IMR-90 (cell line): ENCODE measurements at regions not wholly inside any gene's neighbourhood (a gene's known extent, or its start where the extent isn't known, plus 50 kb on each side); places are given as distances from the start of the nearest gene placed in this dataset.

Experiments
- ATAC-seq: fragments of 200-7000 bp; cut with Tn5 transposase; 2 replicates; pipeline ENCODE4 v1.9.1; 2020; ENCODE audit warnings: low read depth, mild to moderate bottlenecking, moderate library complexity
- BruUV-seq: library from RNA; stranded (reverse); fragments of 400-500 nt; replicated peaks from 2 replicates; lab custom pipeline; 2021; lab: Mats Ljungman, UMichigan
- CTCF ChIA-PET: fragments of 300-600 bp; formaldehyde crosslinking; extraction: SDS; loops from one replicate; lab custom pipeline; 2021; ENCODE audit warnings: antibody characterized with exemption; lab: Yijun Ruan, JAX
- POLR2A ChIA-PET: fragments of 300-600 bp; sonication (Branson Sonifier 250); formaldehyde crosslinking; loops from one replicate; lab custom pipeline; 2022; ENCODE audit warnings: antibody characterized with exemption; ENCODE audit not compliant: unreplicated experiment; lab: Charles Lee
- DNase-seq: peaks from one replicate; pipeline ENCODE4 v3.0.0; 2013
- H2AFZ ChIP-seq: replicated peaks from 2 replicates; pipeline ENCODE3; 2013; ENCODE audit warnings: low read length, mild to moderate bottlenecking; ENCODE audit not compliant: poor library complexity
- H2AK5ac ChIP-seq: 2 replicates; pipeline ENCODE4 v1.6.1; 2013; ENCODE audit warnings: low read depth, low read length, inconsistent platforms
- H2AK9ac ChIP-seq: replicated peaks from 2 replicates; pipeline ENCODE3; 2013; ENCODE audit warnings: mild to moderate bottlenecking, low read depth, low read length, moderate library complexity; ENCODE audit not compliant: poor library complexity
- H2BK120ac ChIP-seq: 2 replicates; pipeline ENCODE4 v1.6.1; 2013; ENCODE audit warnings: low read depth, low read length, inconsistent platforms
- H2BK15ac ChIP-seq: 3 replicates; pipeline ENCODE4 v1.6.1; 2013; ENCODE audit warnings: low read depth, low read length, inconsistent platforms
- H2BK20ac ChIP-seq: 2 replicates; pipeline ENCODE4 v1.6.1; 2013; ENCODE audit warnings: low read depth, mild to moderate bottlenecking, inconsistent platforms, low read length, moderate library complexity
- H2BK5ac ChIP-seq: 2 replicates; pipeline ENCODE4 v1.6.1; 2013; ENCODE audit warnings: mild to moderate bottlenecking, low read depth, low read length, inconsistent platforms; ENCODE audit not compliant: poor library complexity, severe bottlenecking
- H3K14ac ChIP-seq: replicated peaks from 2 replicates; pipeline ENCODE4 v1.6.1; 2013; ENCODE audit warnings: low read depth, low read length, inconsistent platforms
- H3K18ac ChIP-seq: 2 replicates; pipeline ENCODE4 v1.6.1; 2013; ENCODE audit warnings: low read depth, low read length, control low read depth
- H3K23ac ChIP-seq: 2 replicates; pipeline ENCODE4 v1.6.1; 2013; ENCODE audit warnings: low read depth, low read length, inconsistent platforms
- H3K27ac ChIP-seq: 2 replicates; pipeline ENCODE4 v1.5.1; 2013; ENCODE audit warnings: mild to moderate bottlenecking, control low read depth, low read length; ENCODE audit not compliant: insufficient read depth
- H3K27me3 ChIP-seq: 2 replicates; pipeline ENCODE4 v1.6.1; 2013; ENCODE audit warnings: low read length; ENCODE audit not compliant: control insufficient read depth, insufficient read depth
- H3K36me3 ChIP-seq: 2 replicates; pipeline ENCODE4 v1.6.1; 2013; ENCODE audit warnings: low read length, mixed read lengths; ENCODE audit not compliant: control insufficient read depth, insufficient read depth
- H3K4ac ChIP-seq: 2 replicates; pipeline ENCODE4 v1.6.1; 2013; ENCODE audit warnings: low read depth, low read length, inconsistent platforms
- H3K4me1 ChIP-seq: 2 replicates; pipeline ENCODE4 v1.6.1; 2013; ENCODE audit warnings: low read length, mixed read lengths; ENCODE audit not compliant: control insufficient read depth, insufficient read depth
- H3K4me2 ChIP-seq: 2 replicates; pipeline ENCODE4 v1.6.1; 2013; ENCODE audit warnings: low read depth, mild to moderate bottlenecking, control low read depth, low read length, moderate library complexity
- H3K4me3 ChIP-seq: 2 replicates; pipeline ENCODE4 v1.5.1; 2013; ENCODE audit warnings: low read depth, mild to moderate bottlenecking, control low read depth, low read length, moderate library complexity; ENCODE audit not compliant: insufficient read depth
- H3K56ac ChIP-seq: 2 replicates; pipeline ENCODE4 v1.6.1; 2013; ENCODE audit warnings: low read length, inconsistent platforms; ENCODE audit not compliant: insufficient read depth; ENCODE audit errors: extremely low read depth
- H3K79me1 ChIP-seq, 2 experiments: 2 replicates each; pipeline ENCODE4 v1.6.1; 2013; ENCODE audit warnings: low read length in 2 of 2, inconsistent platforms in 1 of 2, low read depth in 1 of 2
- H3K9ac ChIP-seq: 2 replicates; pipeline ENCODE4 v1.6.1; 2013; ENCODE audit warnings: low read depth, low read length, control low read depth
- H3K9me1 ChIP-seq: 2 replicates; pipeline ENCODE4 v1.6.1; 2013; ENCODE audit warnings: low read length, inconsistent platforms; ENCODE audit not compliant: insufficient read depth
- H3K9me3 ChIP-seq: 2 replicates; pipeline ENCODE4 v1.6.1; 2013; ENCODE audit warnings: low read length; ENCODE audit not compliant: control insufficient read depth, insufficient read depth
- H4K20me1 ChIP-seq: 2 replicates; pipeline ENCODE4 v1.6.1; 2013; ENCODE audit warnings: low read length, inconsistent platforms; ENCODE audit not compliant: insufficient read depth
- H4K5ac ChIP-seq: 2 replicates; pipeline ENCODE4 v1.6.1; 2013; ENCODE audit warnings: mild to moderate bottlenecking, low read depth, low read length, control low read depth
- H4K8ac ChIP-seq, 2 experiments: 2 replicates each; pipeline ENCODE4 v1.6.1; 2013; ENCODE audit warnings: low read depth in 2 of 2, low read length in 2 of 2, control low read depth in 1 of 2, inconsistent platforms in 1 of 2
- H4K91ac ChIP-seq: 2 replicates; pipeline ENCODE4 v1.6.1; 2013; ENCODE audit warnings: low read depth, low read length, inconsistent platforms; ENCODE audit not compliant: insufficient read depth
- BHLHE40 ChIP-seq: fragments of 150-350 bp; IDR thresholded peaks from 2 replicates; pipeline ENCODE4 v1.6.1; 2016; ENCODE audit warnings: mild to moderate bottlenecking, low read depth, low read length
- CEBPB ChIP-seq: IDR thresholded peaks from 2 replicates; pipeline ENCODE4 v1.6.1; 2012; ENCODE audit warnings: low read depth, low read length, improper control_type of control experiment
- CHD1 ChIP-seq: IDR thresholded peaks from 2 replicates; pipeline ENCODE4 v1.6.1; 2012; ENCODE audit warnings: low read depth, low read length, improper control_type of control experiment
- CTCF ChIP-seq: conservative IDR thresholded peaks from 2 replicates; pipeline ENCODE4 v1.5.1; 2012; ENCODE audit warnings: mild to moderate bottlenecking, low read depth, low read length, improper control_type of control experiment
- ELK1 ChIP-seq: fragments of 150-350 bp; IDR thresholded peaks from 2 replicates; pipeline ENCODE4 v1.6.1; 2016; ENCODE audit warnings: low read depth, mild to moderate bottlenecking, low read length, moderate library complexity, borderline replicate concordance
- FOS ChIP-seq: fragments of 150-350 bp; IDR thresholded peaks from 2 replicates; pipeline ENCODE4 v1.6.1; 2016; ENCODE audit warnings: low read depth, low read length
- MAFK ChIP-seq: IDR thresholded peaks from 2 replicates; pipeline ENCODE4 v1.6.1; 2012; ENCODE audit warnings: low read depth, low read length, improper control_type of control experiment
- MAZ ChIP-seq: IDR thresholded peaks from 2 replicates; pipeline ENCODE4 v1.6.1; 2012; ENCODE audit warnings: low read depth, mild to moderate bottlenecking, low read length, improper control_type of control experiment, moderate library complexity, borderline replicate concordance
- MXI1 ChIP-seq: IDR thresholded peaks from 2 replicates; pipeline ENCODE4 v1.6.1; 2012; ENCODE audit warnings: low read depth, mild to moderate bottlenecking, low read length, moderate library complexity, borderline replicate concordance
- NFE2L2 ChIP-seq: fragments of 150-350 bp; IDR thresholded peaks from 2 replicates; pipeline ENCODE4 v1.6.1; 2016; ENCODE audit warnings: low read depth, mild to moderate bottlenecking, low read length
- POLR2A ChIP-seq: IDR thresholded peaks from 2 replicates; pipeline ENCODE4 v1.6.1; 2012; ENCODE audit warnings: mild to moderate bottlenecking, low read depth, low read length
- RAD21 ChIP-seq: IDR thresholded peaks from 2 replicates; pipeline ENCODE4 v1.6.1; 2012; ENCODE audit warnings: low read length, improper control_type of control experiment
- RCOR1 ChIP-seq: IDR thresholded peaks from 2 replicates; pipeline ENCODE4 v1.6.1; 2012; ENCODE audit warnings: mild to moderate bottlenecking, low read length, improper control_type of control experiment; ENCODE audit not compliant: insufficient replicate concordance
- RFX5 ChIP-seq: IDR thresholded peaks from 2 replicates; pipeline ENCODE4 v1.8.0; 2012; ENCODE audit warnings: low read depth, mild to moderate bottlenecking, low read length, moderate library complexity
- SMC3 ChIP-seq: fragments of 150-350 bp; IDR thresholded peaks from 2 replicates; pipeline ENCODE4 v1.6.1; 2016; ENCODE audit warnings: low read depth, mild to moderate bottlenecking, antibody characterized with exemption, low read length, moderate library complexity
- USF2 ChIP-seq: fragments of 150-350 bp; IDR thresholded peaks from 2 replicates; pipeline ENCODE4 v1.6.1; 2017; ENCODE audit warnings: mild to moderate bottlenecking, antibody characterized with exemption, low read length, low read depth
- dilution Hi-C: fragments of 300-500 bp; cut with HindIII; formaldehyde crosslinking; loops from one replicate; pipeline ENCODE4 v1.14.3; 2018; ENCODE audit warnings: low sequenced_read_pairs; ENCODE audit not compliant: unreplicated experiment
- in situ Hi-C: fragments of 300-500 bp; cut with MboI; formaldehyde crosslinking; loops from 3 replicates; pipeline ENCODE4 v1.14.3; 2019; ENCODE audit warnings: low sequenced_read_pairs, inconsistent platforms, mixed read lengths
- intact Hi-C: fragments of 100-400 bp; cut with micrococcal nuclease; formaldehyde crosslinking; loops from 2 replicates; pipeline ENCODE4 v1.10.0; 2022

GRCh38 chr2:226233388-226233787, 566.2 kb downstream of the IRS1 start:
- no peak overlapping the region for H3K9ac ChIP-seq
- CTCF ChIA-PET: no interaction called here
- H2BK20ac ChIP-seq: no peak overlapping the region
- intact Hi-C loops (no loop called here), dilution Hi-C loops (no loop called here), in situ Hi-C loops (no loop called here)
- no peak overlapping the region for H2BK15ac ChIP-seq
- H4K8ac ChIP-seq: no peak overlapping the region
- ATAC-seq: no peak
- H2BK5ac ChIP-seq: no peak overlapping the region
- H2AFZ ChIP-seq: no peak overlapping the region
- no peak overlapping the region for H3K27ac ChIP-seq
- H3K14ac ChIP-seq: no peak overlapping the region
- no peak overlapping the region for H4K91ac ChIP-seq
- no peak overlapping the region for H2BK120ac ChIP-seq
- POLR2A ChIA-PET: no interaction called here
- H3K4me1 ChIP-seq: no peaks in the 10 kb centered on the region
- no peaks in the 10 kb centered on the region for H3K36me3 ChIP-seq
- no peak overlapping the region for H3K23ac ChIP-seq
- no peak overlapping the region for H3K18ac ChIP-seq
- no peak overlapping the region for H3K4me2 ChIP-seq
- no peak overlapping the region for H3K4me3 ChIP-seq
- no TSS peak for BruUV-seq
- H4K5ac ChIP-seq: no peak overlapping the region
- no peak overlapping the region for H3K56ac ChIP-seq
- H3K9me3 ChIP-seq: no peaks in the 10 kb centered on the region
- H3K79me1 ChIP-seq: no peaks in the 10 kb centered on the region
- no peak overlapping the region for H2AK5ac ChIP-seq
- H3K27me3 ChIP-seq: no peaks in the 10 kb centered on the region
- no peaks in the 10 kb centered on the region for H4K20me1 ChIP-seq
- TF ChIP-seq MXI1 (no peak), MAZ (no peak), RCOR1 (no peak), BHLHE40 (no peak), FOS (no peak), CEBPB (no peak), POLR2A (no peak), ELK1 (no peak), CTCF (no peak), RAD21 (no peak), USF2 (no peak), NFE2L2 (no peak), CHD1 (no peak), MAFK (no peak), RFX5 (no peak), SMC3 (no peak)
- no peak for DNase-seq
- no peak overlapping the region for H2AK9ac ChIP-seq
- no peaks in the 10 kb centered on the region for H3K9me1 ChIP-seq
- no peak overlapping the region for H3K4ac ChIP-seq
